ENCODE measurements at regions not wholly inside any gene's neighbourhood (a gene's known extent, or its start where the extent isn't known, plus 50 kb on each side); places are given as distances from the start of the nearest gene placed in this dataset.

GRCh38 chr1:72757843-72758242, 475.5 kb upstream of the NEGR1 start:
- TF ChIP-seq CTCF (IDR thresholded peaks at IDR 0.05) = no peak
- TF ChIP-seq POLR2A (IDR thresholded peaks at IDR 0.05) = no peak

Measured in body of pancreas (tissue), 4 donors.